HepG2 (cell line): ENCODE measurements at regions not wholly inside any gene's neighbourhood (a gene's known extent, or its start where the extent isn't known, plus 50 kb on each side); places are given as distances from the start of the nearest gene placed in this dataset.

Experiments used
- ATAC-seq: fragments of 200-7000 bp; cut with Tn5 transposase; 3 replicates; pipeline ENCODE4 v1.9.1; 2020; ENCODE audit warnings: mild to moderate bottlenecking, moderate library complexity
- BruUV-seq: library from RNA; stranded (reverse); fragments of 400-500 nt; replicated peaks from 2 replicates; lab custom pipeline; 2021; lab: Mats Ljungman, UMichigan
- CTCF ChIA-PET: fragments of 300-600 bp; formaldehyde crosslinking; extraction: SDS; loops from one replicate; lab custom pipeline; 2021; ENCODE audit warnings: low total read pairs, inconsistent platforms, low intra/inter-chr PET ratio; lab: Yijun Ruan, JAX
- POLR2A ChIA-PET: fragments of 350-600 bp; sonication (Branson Sonifier 250); formaldehyde crosslinking; loops from one replicate; lab custom pipeline; 2020; ENCODE audit warnings: antibody characterized with exemption, inconsistent platforms; lab: Yijun Ruan, JAX
- DNase-seq: peaks from one replicate; pipeline ENCODE4 v3.0.0-alpha.2; 2015; ENCODE audit warnings: low spot score
- FAIRE-seq: peaks from 3 replicates; lab custom pipeline; 2011; peaks lifted over from hg19 to GRCh38; lab: Jason Lieb, UNC
- H2AFZ ChIP-seq: one replicate; pipeline ENCODE4 v1.6.1; 2011; ENCODE audit warnings: low read length, inconsistent platforms
- H3K27ac ChIP-seq: fragments of 300-600 bp; 3 replicates; pipeline ENCODE4 v1.8.0; 2011; ENCODE audit warnings: mixed run types, mild to moderate bottlenecking, mixed read lengths, low read length, inconsistent platforms; ENCODE audit not compliant: insufficient read depth; ENCODE audit errors: extremely low read length
- H3K27me3 ChIP-seq, 2 experiments: fragments of 200-600 bp in 1 of 2; 2 replicates in 1 of 2; 3 replicates in 1 of 2; pipeline versions ENCODE4 v1.6.0 to v1.8.0; 2011; ENCODE audit warnings: low read length in 2 of 2, mild to moderate bottlenecking in 2 of 2, moderate library complexity in 2 of 2, inconsistent platforms in 1 of 2; ENCODE audit not compliant: insufficient read depth in 2 of 2, control insufficient read depth in 1 of 2
- H3K36me3 ChIP-seq, 2 experiments: fragments of 200-600 bp in 1 of 2; replicated peaks in 1 of 2; 2 replicates in 1 of 2; 3 replicates in 1 of 2; pipeline versions ENCODE4 v1.5.1 to v1.8.0; 2011; ENCODE audit warnings: low read length in 2 of 2, inconsistent platforms in 1 of 2; ENCODE audit not compliant: insufficient read depth in 2 of 2, control insufficient read depth in 1 of 2
- H3K4me1 ChIP-seq: 2 replicates; pipeline ENCODE4 v1.5.1; 2012; ENCODE audit warnings: low read length, inconsistent platforms; ENCODE audit not compliant: insufficient read depth
- H3K4me2 ChIP-seq: 2 replicates; pipeline ENCODE4 v1.6.0; 2011; ENCODE audit warnings: low read depth, low read length, inconsistent platforms
- H3K4me3 ChIP-seq, 3 experiments: fragments of 200-600 bp in 1 of 3; sonication (generic), shearing (Covaris generic) in 1 of 3; replicated peaks in 1 of 3; 2 replicates each; pipeline ENCODE4 v1.5.1; 2011 to 2016; ENCODE audit warnings: low read length in 3 of 3, inconsistent platforms in 2 of 3, low read depth in 2 of 3, mild to moderate bottlenecking in 2 of 3, control low read depth in 1 of 3, mixed read lengths in 1 of 3; ENCODE audit not compliant: insufficient read depth in 1 of 3
- H3K79me2 ChIP-seq: one replicate; pipeline ENCODE4 v1.6.1; 2011; ENCODE audit warnings: low read length, inconsistent platforms; ENCODE audit not compliant: insufficient read depth
- H3K9ac ChIP-seq: 2 replicates; pipeline ENCODE4 v1.6.0; 2011; ENCODE audit warnings: mild to moderate bottlenecking, low read depth, low read length, inconsistent platforms; ENCODE audit not compliant: insufficient read depth
- H3K9me3 ChIP-seq: 2 replicates; pipeline ENCODE4 v1.5.1; 2012; ENCODE audit warnings: mild to moderate bottlenecking, low read length
- H4K20me1 ChIP-seq: 2 replicates; pipeline ENCODE4 v1.6.0; 2011; ENCODE audit warnings: inconsistent platforms, mild to moderate bottlenecking, low read length, moderate library complexity; ENCODE audit not compliant: insufficient read depth
- CCAR2 ChIP-seq: fragments of 200-400 bp; formaldehyde crosslinking; optimal IDR thresholded peaks from 2 replicates; pipeline ENCODE3; 2018; ENCODE audit warnings: low read depth, mild to moderate bottlenecking, low read length, moderate library complexity
- JUNB ChIP-seq: sonication (generic); formaldehyde crosslinking; IDR thresholded peaks from 2 replicates; pipeline ENCODE4 v1.8.0; 2022; ENCODE audit warnings: missing genetic modification reagents, mild to moderate bottlenecking, borderline replicate concordance
- POLR2AphosphoS5 ChIP-seq: IDR thresholded peaks from 2 replicates; pipeline ENCODE4 v1.6.1; 2012; ENCODE audit warnings: low read depth, low read length
- RXRB ChIP-seq: IDR thresholded peaks from 2 replicates; pipeline ENCODE4 v1.6.1; 2016; ENCODE audit warnings: borderline replicate concordance, missing genetic modification reagents, missing compliant biosample characterization
- YY1 ChIP-seq: IDR thresholded peaks from 2 replicates; pipeline ENCODE4 v1.6.1; 2011; ENCODE audit warnings: low read length, low read depth, moderate library complexity, mild to moderate bottlenecking; ENCODE audit not compliant: insufficient read depth, insufficient replicate concordance
- ZFP1 ChIP-seq: IDR thresholded peaks from 2 replicates; pipeline ENCODE4 v1.6.1; 2016
- ZNF282 ChIP-seq: fragments of 450-650 bp; IDR thresholded peaks from 2 replicates; pipeline ENCODE4 v1.6.1; 2018; ENCODE audit not compliant: partially characterized antibody
- ZNF33A ChIP-seq: sonication (generic); formaldehyde crosslinking; IDR thresholded peaks from 2 replicates; pipeline ENCODE4 v1.5.1; 2020; ENCODE audit warnings: missing genetic modification reagents, mild to moderate bottlenecking, moderate library complexity, borderline replicate concordance
- ZNF496 ChIP-seq: sonication (generic); formaldehyde crosslinking; IDR thresholded peaks from 2 replicates; pipeline ENCODE4 v1.8.1; 2023; ENCODE audit warnings: mild to moderate bottlenecking, moderate library complexity, missing genetic modification reagents; ENCODE audit not compliant: insufficient replicate concordance
- ZNF530 ChIP-seq: sonication (generic); formaldehyde crosslinking; IDR thresholded peaks from 2 replicates; pipeline ENCODE4 v1.5.0; 2020; ENCODE audit warnings: low read depth, mild to moderate bottlenecking, missing genetic modification reagents
- ZNF660 ChIP-seq: sonication (generic); formaldehyde crosslinking; IDR thresholded peaks from 2 replicates; pipeline ENCODE4 v1.5.1; 2020; ENCODE audit warnings: mild to moderate bottlenecking, low read depth, missing genetic modification reagents, borderline replicate concordance
- ZSCAN9 ChIP-seq: IDR thresholded peaks from 2 replicates; pipeline ENCODE4 v1.6.1; 2016; ENCODE audit warnings: borderline replicate concordance
- WGBS: methylation state at CpG from one replicate; pipeline ENCODE4 v1.1.6; 2017; ENCODE audit warnings: low lambda C conversion rate; 5-methylcytosine and 5-hydroxymethylcytosine counted together
- in situ Hi-C: cut with HindIII; loops from 2 replicates; pipeline ENCODE4 v1.10.0; 2017; ENCODE audit warnings: low pct_unique_long_range_greater_than_20kb; ENCODE audit not compliant: extremely low pct_ligation_motif_present
- intact Hi-C: fragments of 100-400 bp; cut with micrococcal nuclease; formaldehyde crosslinking; loops from one replicate; pipeline ENCODE4 v1.10.0; 2022; ENCODE audit not compliant: unreplicated experiment
- TF ChIP-seq, protein P1 (sequence below): sonication (generic); formaldehyde crosslinking; IDR thresholded peaks from 2 replicates; pipeline ENCODE4 v1.4.0; 2020; ENCODE audit warnings: missing genetic modification reagents, borderline replicate concordance
- TF ChIP-seq, protein P2 (sequence below): sonication (generic); formaldehyde crosslinking; IDR thresholded peaks from 2 replicates; pipeline ENCODE4 v1.4.0; 2020; ENCODE audit warnings: missing genetic modification reagents

DNA sequence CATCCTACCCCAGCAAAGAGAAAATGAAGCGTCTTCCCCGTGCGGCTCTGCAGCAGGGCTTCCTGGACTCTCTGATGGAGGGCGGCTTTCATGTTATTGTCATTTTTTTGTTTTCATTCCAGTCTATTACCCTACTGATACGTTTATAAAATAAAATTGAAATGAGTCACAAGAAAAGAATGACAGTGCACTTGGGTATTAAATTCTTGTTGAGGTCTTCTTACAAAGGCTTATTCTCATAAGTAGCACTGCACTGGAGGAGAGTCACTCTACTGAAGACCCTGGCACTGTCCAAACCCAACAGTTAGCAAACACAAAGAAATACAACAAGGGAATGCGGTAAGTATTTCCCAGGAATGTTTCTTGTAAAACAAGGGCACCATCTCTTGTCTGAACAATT is 379.3 kb downstream of the MAFB start:
- no peak overlapping the region for H3K4me2 ChIP-seq
- 66% methylated on average over 6 of the region's 6 CpGs for WGBS
- POLR2A ChIA-PET = no interaction called here
- no peak overlapping the region for H3K27ac ChIP-seq
- CTCF ChIA-PET = no interaction called here
- no peaks in the 10 kb centered on the region for H4K20me1 ChIP-seq
- no peaks in the 10 kb centered on the region for H3K4me1 ChIP-seq
- no peaks in the 10 kb centered on the region for H3K9me3 ChIP-seq
- no peak overlapping the region for H3K4me3 ChIP-seq
- H3K79me2 ChIP-seq = no peaks in the 10 kb centered on the region
- no peak overlapping the region for H3K9ac ChIP-seq
- no peak overlapping the region for H2AFZ ChIP-seq
- no peaks in the 10 kb centered on the region for H3K36me3 ChIP-seq
- intact Hi-C loops = no loop called here
- BruUV-seq = no TSS peak
- ATAC-seq (no peak), DNase-seq (no peak)
- in situ Hi-C loops = no loop called here
- no peak for TF ChIP-seq ZSCAN9 (CRISPR knock-in tag)
- TF ChIP-seq, all 625 proteins: peak for 0
- FAIRE-seq = no peak
- no peaks in the 10 kb centered on the region for H3K27me3 ChIP-seq

DNA sequence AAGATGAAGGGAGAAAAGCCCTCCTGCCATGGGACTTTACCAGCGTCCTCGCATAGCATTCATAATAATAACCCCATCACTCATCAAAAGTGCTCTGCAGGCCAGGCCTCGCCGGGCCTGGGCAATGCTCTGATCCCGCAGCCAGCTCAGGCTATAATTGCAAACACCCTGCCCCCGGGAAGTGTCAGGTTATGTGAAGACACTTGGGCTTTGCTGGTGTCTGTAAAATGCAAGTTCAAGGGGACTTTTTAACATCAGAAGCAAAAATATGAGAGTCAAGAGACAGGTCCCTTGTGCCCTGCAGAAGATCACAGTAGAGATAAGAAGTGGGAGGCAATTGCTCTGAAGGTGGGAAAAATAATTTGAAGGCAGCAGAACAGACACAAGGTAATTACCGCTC is 381.0 kb downstream of the MAFB start:
- no peaks in the 10 kb centered on the region for H3K27me3 ChIP-seq
- no peak for DNase-seq
- intact Hi-C loops = no loop called here
- ChIA-PET POLR2A (no interaction called here), CTCF (no interaction called here)
- 13% methylated on average over 7 of the region's 7 CpGs for WGBS
- no peak overlapping the region for H3K4me2 ChIP-seq
- no peak overlapping the region for H2AFZ ChIP-seq
- H3K4me3 ChIP-seq = no peak overlapping the region
- no peaks in the 10 kb centered on the region for H3K9me3 ChIP-seq
- no peak overlapping the region for H3K27ac ChIP-seq
- FAIRE-seq = no peak
- H4K20me1 ChIP-seq = no peaks in the 10 kb centered on the region
- in situ Hi-C loops = no loop called here
- H3K4me1 ChIP-seq = no peaks in the 10 kb centered on the region
- BruUV-seq = no TSS peak
- no peaks in the 10 kb centered on the region for H3K36me3 ChIP-seq
- H3K9ac ChIP-seq = no peak overlapping the region
- H3K79me2 ChIP-seq = no peaks in the 10 kb centered on the region
- ATAC-seq = no peak
- no peak for TF ChIP-seq YY1
- TF ChIP-seq ZNF530 (CRISPR knock-in tag) = no peak
- TF ChIP-seq ZFP1 (CRISPR knock-in tag) = no peak
- TF ChIP-seq POLR2AphosphoS5 = no peak
- TF ChIP-seq, protein P1, sequence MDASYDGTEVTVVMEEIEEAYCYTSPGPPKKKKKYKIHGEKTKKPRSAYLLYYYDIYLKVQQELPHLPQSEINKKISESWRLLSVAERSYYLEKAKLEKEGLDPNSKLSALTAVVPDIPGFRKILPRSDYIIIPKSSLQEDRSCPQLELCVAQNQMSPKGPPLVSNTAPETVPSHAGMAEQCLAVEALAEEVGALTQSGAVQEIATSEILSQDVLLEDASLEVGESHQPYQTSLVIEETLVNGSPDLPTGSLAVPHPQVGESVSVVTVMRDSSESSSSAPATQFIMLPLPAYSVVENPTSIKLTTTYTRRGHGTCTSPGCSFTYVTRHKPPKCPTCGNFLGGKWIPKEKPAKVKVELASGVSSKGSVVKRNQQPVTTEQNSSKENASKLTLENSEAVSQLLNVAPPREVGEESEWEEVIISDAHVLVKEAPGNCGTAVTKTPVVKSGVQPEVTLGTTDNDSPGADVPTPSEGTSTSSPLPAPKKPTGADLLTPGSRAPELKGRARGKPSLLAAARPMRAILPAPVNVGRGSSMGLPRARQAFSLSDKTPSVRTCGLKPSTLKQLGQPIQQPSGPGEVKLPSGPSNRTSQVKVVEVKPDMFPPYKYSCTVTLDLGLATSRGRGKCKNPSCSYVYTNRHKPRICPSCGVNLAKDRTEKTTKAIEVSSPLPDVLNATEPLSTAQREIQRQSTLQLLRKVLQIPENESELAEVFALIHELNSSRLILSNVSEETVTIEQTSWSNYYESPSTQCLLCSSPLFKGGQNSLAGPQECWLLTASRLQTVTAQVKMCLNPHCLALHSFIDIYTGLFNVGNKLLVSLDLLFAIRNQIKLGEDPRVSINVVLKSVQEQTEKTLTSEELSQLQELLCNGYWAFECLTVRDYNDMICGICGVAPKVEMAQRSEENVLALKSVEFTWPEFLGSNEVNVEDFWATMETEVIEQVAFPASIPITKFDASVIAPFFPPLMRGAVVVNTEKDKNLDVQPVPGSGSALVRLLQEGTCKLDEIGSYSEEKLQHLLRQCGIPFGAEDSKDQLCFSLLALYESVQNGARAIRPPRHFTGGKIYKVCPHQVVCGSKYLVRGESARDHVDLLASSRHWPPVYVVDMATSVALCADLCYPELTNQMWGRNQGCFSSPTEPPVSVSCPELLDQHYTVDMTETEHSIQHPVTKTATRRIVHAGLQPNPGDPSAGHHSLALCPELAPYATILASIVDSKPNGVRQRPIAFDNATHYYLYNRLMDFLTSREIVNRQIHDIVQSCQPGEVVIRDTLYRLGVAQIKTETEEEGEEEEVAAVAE (CRISPR knock-in tag) = no peak
- TF ChIP-seq RXRB (CRISPR knock-in tag) = no peak
- no peak for TF ChIP-seq CCAR2
- no peak for TF ChIP-seq ZNF660 (CRISPR knock-in tag)
- TF ChIP-seq, protein P2, sequence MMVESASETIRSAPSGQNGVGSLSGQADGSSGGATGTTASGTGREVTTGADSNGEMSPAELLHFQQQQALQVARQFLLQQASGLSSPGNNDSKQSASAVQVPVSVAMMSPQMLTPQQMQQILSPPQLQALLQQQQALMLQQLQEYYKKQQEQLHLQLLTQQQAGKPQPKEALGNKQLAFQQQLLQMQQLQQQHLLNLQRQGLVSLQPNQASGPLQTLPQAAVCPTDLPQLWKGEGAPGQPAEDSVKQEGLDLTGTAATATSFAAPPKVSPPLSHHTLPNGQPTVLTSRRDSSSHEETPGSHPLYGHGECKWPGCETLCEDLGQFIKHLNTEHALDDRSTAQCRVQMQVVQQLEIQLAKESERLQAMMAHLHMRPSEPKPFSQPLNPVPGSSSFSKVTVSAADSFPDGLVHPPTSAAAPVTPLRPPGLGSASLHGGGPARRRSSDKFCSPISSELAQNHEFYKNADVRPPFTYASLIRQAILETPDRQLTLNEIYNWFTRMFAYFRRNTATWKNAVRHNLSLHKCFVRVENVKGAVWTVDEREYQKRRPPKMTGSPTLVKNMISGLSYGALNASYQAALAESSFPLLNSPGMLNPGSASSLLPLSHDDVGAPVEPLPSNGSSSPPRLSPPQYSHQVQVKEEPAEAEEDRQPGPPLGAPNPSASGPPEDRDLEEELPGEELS (CRISPR knock-in tag) = no peak
- TF ChIP-seq ZNF496 (CRISPR knock-in tag) = no peak
- no peak for TF ChIP-seq JUNB (CRISPR knock-in tag)
- no peak for TF ChIP-seq ZNF282
- no peak for TF ChIP-seq ZNF33A
